H9 (cell line): ENCODE measurements at regions not wholly inside any gene's neighbourhood (a gene's known extent, or its start where the extent isn't known, plus 50 kb on each side); places are given as distances from the start of the nearest gene placed in this dataset.

Experiments
- DNase-seq: peaks from one replicate; pipeline ENCODE4 v3.0.0-alpha.2; 2017
- H2AFZ ChIP-seq: one replicate; pipeline ENCODE4 v1.6.1; 2013; ENCODE audit warnings: mild to moderate bottlenecking, low read length, control low read depth, moderate library complexity
- H2AK5ac ChIP-seq: 2 replicates; pipeline ENCODE4 v1.6.1; 2013; ENCODE audit warnings: low read length, control low read depth, mixed read lengths; ENCODE audit not compliant: insufficient read length
- H2BK120ac ChIP-seq: one replicate; pipeline ENCODE4 v1.6.1; 2013; ENCODE audit warnings: low read depth, mild to moderate bottlenecking, low read length, control low read depth, inconsistent platforms; ENCODE audit not compliant: poor library complexity, severe bottlenecking
- H2BK12ac ChIP-seq: 2 replicates; pipeline ENCODE4 v1.6.1; 2013; ENCODE audit warnings: low read length, control low read depth, mixed read lengths, low read depth; ENCODE audit not compliant: insufficient read length
- H2BK15ac ChIP-seq: 2 replicates; pipeline ENCODE4 v1.6.1; 2013; ENCODE audit warnings: low read depth, low read length, control low read depth
- H2BK20ac ChIP-seq: one replicate; pipeline ENCODE4 v1.6.1; 2013; ENCODE audit warnings: low read depth, mild to moderate bottlenecking, low read length, control low read depth, inconsistent platforms; ENCODE audit not compliant: poor library complexity, severe bottlenecking
- H2BK5ac ChIP-seq: 2 replicates; pipeline ENCODE4 v1.6.1; 2013; ENCODE audit warnings: low read length, control low read depth, mixed read lengths; ENCODE audit not compliant: insufficient read length
- H3K14ac ChIP-seq: 2 replicates; pipeline ENCODE4 v1.6.1; 2013; ENCODE audit warnings: low read length, control low read depth; ENCODE audit not compliant: insufficient read depth
- H3K18ac ChIP-seq: 2 replicates; pipeline ENCODE4 v1.6.1; 2013; ENCODE audit warnings: low read depth, mild to moderate bottlenecking, mixed read lengths, low read length, control low read depth; ENCODE audit not compliant: insufficient read length
- H3K23ac ChIP-seq: 2 replicates; pipeline ENCODE4 v1.6.1; 2013; ENCODE audit warnings: low read length, control low read depth, mixed read lengths, low read depth; ENCODE audit not compliant: insufficient read length
- H3K23me2 ChIP-seq: 2 replicates; pipeline ENCODE4 v1.6.1; 2013; ENCODE audit warnings: low read depth, mild to moderate bottlenecking, mixed read lengths, low read length, control low read depth; ENCODE audit not compliant: insufficient read length, poor library complexity, severe bottlenecking
- H3K27ac ChIP-seq: 2 replicates; pipeline ENCODE4 v1.5.1; 2013; ENCODE audit warnings: low read length, control low read depth, mixed read lengths, low read depth; ENCODE audit not compliant: insufficient read length
- H3K27me3 ChIP-seq: 2 replicates; pipeline ENCODE4 v1.6.1; 2013; ENCODE audit warnings: low read length, control low read depth, inconsistent platforms; ENCODE audit not compliant: insufficient read depth
- H3K4ac ChIP-seq: 2 replicates; pipeline ENCODE4 v1.6.1; 2013; ENCODE audit warnings: low read depth, mild to moderate bottlenecking, control low read depth, inconsistent platforms, low read length, moderate library complexity
- H3K4me1 ChIP-seq: 2 replicates; pipeline ENCODE4 v1.6.1; 2013; ENCODE audit warnings: low read length, control low read depth, inconsistent platforms; ENCODE audit not compliant: insufficient read depth
- H3K4me2 ChIP-seq: 2 replicates; pipeline ENCODE4 v1.6.1; 2013; ENCODE audit warnings: low read length, control low read depth, mixed read lengths; ENCODE audit not compliant: insufficient read length, insufficient read depth
- H3K56ac ChIP-seq: 2 replicates; pipeline ENCODE4 v1.6.1; 2013; ENCODE audit warnings: low read depth, mild to moderate bottlenecking, mixed read lengths, low read length, control low read depth; ENCODE audit not compliant: insufficient read length
- H3K79me1 ChIP-seq: 2 replicates; pipeline ENCODE4 v1.6.1; 2013; ENCODE audit warnings: low read depth, mild to moderate bottlenecking, moderate library complexity, low read length, control low read depth, inconsistent platforms; ENCODE audit not compliant: insufficient read depth, poor library complexity, severe bottlenecking
- H3K79me2 ChIP-seq: 2 replicates; pipeline ENCODE4 v1.6.1; 2013; ENCODE audit warnings: low read length, control low read depth, inconsistent platforms; ENCODE audit not compliant: insufficient read depth
- H3K9ac ChIP-seq: 2 replicates; pipeline ENCODE4 v1.6.1; 2013; ENCODE audit warnings: low read length, control low read depth, mixed read lengths; ENCODE audit not compliant: insufficient read length; ENCODE audit errors: extremely low read depth
- H3K9me3 ChIP-seq: one replicate; pipeline ENCODE4 v1.6.1; 2013; ENCODE audit warnings: low read depth, low read length, inconsistent platforms; ENCODE audit not compliant: control insufficient read depth
- H3T11ph ChIP-seq: one replicate; pipeline ENCODE4 v1.6.1; 2013; ENCODE audit warnings: mild to moderate bottlenecking, low read length, control low read depth, inconsistent platforms
- H4K20me1 ChIP-seq: one replicate; pipeline ENCODE4 v1.6.1; 2013; ENCODE audit not compliant: control insufficient read depth, insufficient read length, insufficient read depth
- H4K5ac ChIP-seq: 2 replicates; pipeline ENCODE4 v1.6.1; 2013; ENCODE audit warnings: low read depth, mild to moderate bottlenecking, mixed read lengths, low read length, control low read depth; ENCODE audit not compliant: insufficient read length
- H4K8ac ChIP-seq: replicated peaks from 2 replicates; pipeline ENCODE4 v1.6.1; 2013; ENCODE audit warnings: low read length, control low read depth, mixed read lengths, low read depth; ENCODE audit not compliant: insufficient read length
- H4K91ac ChIP-seq: 2 replicates; pipeline ENCODE4 v1.6.1; 2013; ENCODE audit warnings: low read depth, mild to moderate bottlenecking, moderate library complexity, mixed read lengths, low read length, control low read depth; ENCODE audit not compliant: insufficient read length
- H3K27ac Mint-ChIP-seq, 3 experiments: 2 replicates in 2 of 3; 3 replicates in 1 of 3; pipeline ENCODE4 v1.8.0; 2020 to 2021; ENCODE audit warnings: mixed read lengths in 3 of 3, mild to moderate bottlenecking in 1 of 3, moderate library complexity in 1 of 3
- H3K27me3 Mint-ChIP-seq: 2 replicates; pipeline ENCODE4 v1.8.0; 2021; ENCODE audit warnings: low read depth, mild to moderate bottlenecking, moderate library complexity, mixed read lengths
- H3K36me3 Mint-ChIP-seq, 3 experiments: 2 replicates in 2 of 3; 3 replicates in 1 of 3; pipeline ENCODE4 v1.8.0; 2020 to 2021; ENCODE audit warnings: low read depth in 3 of 3, mixed read lengths in 3 of 3; ENCODE audit not compliant: insufficient read depth in 1 of 3
- H3K4me1 Mint-ChIP-seq, 2 experiments: 2 replicates each; pipeline ENCODE4 v1.8.0; 2020; ENCODE audit warnings: mixed read lengths in 2 of 2
- H3K4me3 Mint-ChIP-seq, 2 experiments: 2 replicates in 1 of 2; 3 replicates in 1 of 2; pipeline ENCODE4 v1.8.0; 2020 to 2021; ENCODE audit warnings: mild to moderate bottlenecking in 2 of 2, mixed read lengths in 2 of 2, moderate library complexity in 1 of 2
- H3K9me3 Mint-ChIP-seq, 2 experiments: 2 replicates in 1 of 2; 3 replicates in 1 of 2; pipeline ENCODE4 v1.8.0; 2020; ENCODE audit warnings: mild to moderate bottlenecking in 2 of 2, mixed read lengths in 2 of 2, moderate library complexity in 1 of 2
- WGBS: extraction: QIAGEN DNeasy Blood & Tissue Kit; methylation state at CpG from one replicate; pipeline ENCODE4 v1.1.7; 2013; ENCODE audit warnings: missing lambda C conversion rate, low lambda C conversion rate, mixed read lengths; ENCODE audit not compliant: insufficient read length; ENCODE audit errors: extremely low coverage; 5-methylcytosine and 5-hydroxymethylcytosine counted together
- TF ChIP-seq, protein P1 (sequence below): fragments of 200-600 bp; sonication (generic); conservative IDR thresholded peaks from 3 replicates; pipeline ENCODE4 v1.8.0; 2021; ENCODE audit warnings: antibody characterized with exemption, mild to moderate bottlenecking

DNA sequence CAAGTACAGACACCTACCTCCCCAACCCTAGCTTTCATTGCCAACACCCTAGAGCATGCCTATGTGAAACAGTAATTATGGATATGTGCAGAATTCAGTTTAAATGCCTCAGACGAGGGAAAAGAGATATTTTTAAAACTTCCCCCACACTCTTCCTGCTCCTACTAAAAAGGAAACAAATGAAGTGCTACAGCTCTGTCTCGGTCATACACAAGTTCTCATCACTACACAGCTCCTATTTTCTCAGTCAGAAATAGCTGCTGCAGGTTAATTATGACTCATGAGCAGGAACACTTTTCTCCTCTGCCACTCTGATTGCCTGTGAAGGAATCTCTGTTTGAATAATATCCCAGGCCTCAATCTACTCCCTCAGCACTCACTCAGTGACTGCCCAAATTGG, 703.6 kb upstream of the FLRT2 start:
- Histone ChIP-seq H2BK12ac (no peak overlapping the region), H3K4ac (no peak overlapping the region), H3K27ac (no peak overlapping the region), H2BK5ac (no peak overlapping the region), H3K9me3 (no peaks in the 10 kb centered on the region), H3T11ph (no peak overlapping the region), H3K56ac (no peak overlapping the region), H2AK5ac (no peak overlapping the region), H3K79me1 (no peaks in the 10 kb centered on the region), H3K79me2 (no peaks in the 10 kb centered on the region), H4K8ac (no peak overlapping the region), H3K18ac (no peak overlapping the region), H2BK120ac (no peak overlapping the region), H3K4me1 (peaks cover 2% of the 10 kb centered on the region; the same call in 1 of the 2 replicates), H4K20me1 (no peaks in the 10 kb centered on the region), H2AFZ (no peak overlapping the region), H3K27me3 (no peaks in the 10 kb centered on the region), H4K5ac (no peak overlapping the region), H3K23me2 (no peaks in the 10 kb centered on the region), H3K4me2 (no peak overlapping the region), H2BK20ac (no peak overlapping the region), H3K23ac (no peak overlapping the region), H3K9ac (no peak overlapping the region), H3K14ac (no peak overlapping the region), H4K91ac (no peak overlapping the region), H2BK15ac (no peak overlapping the region)
- H3K36me3 Mint-ChIP-seq, result peaks cover 0 to 8% (median 0%) of the 10 kb centered on the region in 3 experiments; a peak in 3 of 7 replicates
- H3K4me3 Mint-ChIP-seq, result no peak overlapping the region
- H3K27ac Mint-ChIP-seq, result no peak overlapping the region
- no CpG with 5 or more reads among the region's 2 CpGs for WGBS
- DNase-seq, result no peak
- H3K4me1 Mint-ChIP-seq, result peaks cover 14 to 15% of the 10 kb centered on the region in 2 experiments
- H3K9me3 Mint-ChIP-seq, result peaks cover 8 to 13% of the 10 kb centered on the region in 2 experiments
- peaks cover 18% of the 10 kb centered on the region for H3K27me3 Mint-ChIP-seq
- TF ChIP-seq, protein P1, sequence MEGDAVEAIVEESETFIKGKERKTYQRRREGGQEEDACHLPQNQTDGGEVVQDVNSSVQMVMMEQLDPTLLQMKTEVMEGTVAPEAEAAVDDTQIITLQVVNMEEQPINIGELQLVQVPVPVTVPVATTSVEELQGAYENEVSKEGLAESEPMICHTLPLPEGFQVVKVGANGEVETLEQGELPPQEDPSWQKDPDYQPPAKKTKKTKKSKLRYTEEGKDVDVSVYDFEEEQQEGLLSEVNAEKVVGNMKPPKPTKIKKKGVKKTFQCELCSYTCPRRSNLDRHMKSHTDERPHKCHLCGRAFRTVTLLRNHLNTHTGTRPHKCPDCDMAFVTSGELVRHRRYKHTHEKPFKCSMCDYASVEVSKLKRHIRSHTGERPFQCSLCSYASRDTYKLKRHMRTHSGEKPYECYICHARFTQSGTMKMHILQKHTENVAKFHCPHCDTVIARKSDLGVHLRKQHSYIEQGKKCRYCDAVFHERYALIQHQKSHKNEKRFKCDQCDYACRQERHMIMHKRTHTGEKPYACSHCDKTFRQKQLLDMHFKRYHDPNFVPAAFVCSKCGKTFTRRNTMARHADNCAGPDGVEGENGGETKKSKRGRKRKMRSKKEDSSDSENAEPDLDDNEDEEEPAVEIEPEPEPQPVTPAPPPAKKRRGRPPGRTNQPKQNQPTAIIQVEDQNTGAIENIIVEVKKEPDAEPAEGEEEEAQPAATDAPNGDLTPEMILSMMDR, result no peak
